ENCODE measurements at regions not wholly inside any gene's neighbourhood (a gene's known extent, or its start where the extent isn't known, plus 50 kb on each side); places are given as distances from the start of the nearest gene placed in this dataset.

GRCh38 chr2:53463806-53464726 is 303.5 kb upstream of the CHAC2 start:
- no peaks in the 10 kb centered on the region for H3K79me2 ChIP-seq (ENCODE audit: control insufficient read depth, insufficient read depth, low read length)
- dilution Hi-C loops (cut with MboI; ENCODE audit: extremely low pct_ligation_motif_present, low sequenced_read_pairs), result no loop called here
- H4K20me1 ChIP-seq (ENCODE audit: control insufficient read depth, extremely low read depth, insufficient read depth, low read length), result no peaks in the 10 kb centered on the region
- H3K27ac ChIP-seq (ENCODE audit: control insufficient read depth, insufficient read depth, low read length), result no peak overlapping the region
- no peak for TF ChIP-seq CTCF (optimal IDR thresholded peaks at IDR 0.05 in 1 of 3, IDR thresholded peaks at IDR 0.05 in 1 of 3, conservative IDR thresholded peaks at IDR 0.05 in 1 of 3; ENCODE audit: extremely low read depth in 1 of 3, insufficient read depth in 2 of 3, low read length in 3 of 3)
- TF ChIP-seq EZH2 (IDR thresholded peaks at IDR 0.05; ENCODE audit: low read length), result no peak
- H3K9me3 ChIP-seq (ENCODE audit: control insufficient read depth, low read depth, low read length), result no peaks in the 10 kb centered on the region
- no peak overlapping the region for H3K4me3 ChIP-seq (ENCODE audit: control insufficient read depth in 2 of 3, extremely low read depth in 1 of 3, insufficient read depth in 2 of 3, low read depth in 1 of 3, low read length in 3 of 3)
- H3K9ac ChIP-seq (ENCODE audit: control insufficient read depth, extremely low read depth, insufficient read depth, low read length), result no peak overlapping the region
- H2AFZ ChIP-seq (ENCODE audit: control insufficient read depth, low read length), result no peak overlapping the region
- no peaks in the 10 kb centered on the region for H3K9me1 ChIP-seq (ENCODE audit: control insufficient read depth, extremely low read depth, insufficient read depth, low read length)
- H3K36me3 ChIP-seq (ENCODE audit: control insufficient read depth in 2 of 2, extremely low read depth in 1 of 2, insufficient read depth in 2 of 2, low read length in 2 of 2), result no peaks in the 10 kb centered on the region
- no peak for FAIRE-seq
- no peak overlapping the region for H3K4me2 ChIP-seq (ENCODE audit: control insufficient read depth, extremely low read depth, insufficient read depth, low read depth, low read length)
- DNase-seq (ENCODE audit: low read depth, low spot score), result no peak
- H3K27me3 ChIP-seq (ENCODE audit: control insufficient read depth, extremely low read depth, insufficient read depth, low read length), result no peaks in the 10 kb centered on the region
- no peaks in the 10 kb centered on the region for H3K4me1 ChIP-seq (ENCODE audit: control insufficient read depth, extremely low read depth, insufficient read depth, low read length)

GRCh38 chr2:53460937-53461336 is 306.7 kb upstream of the CHAC2 start:
- no peaks in the 10 kb centered on the region for H3K4me1 ChIP-seq (ENCODE audit: control insufficient read depth, extremely low read depth, insufficient read depth, low read length)
- TF ChIP-seq CTCF (optimal IDR thresholded peaks at IDR 0.05 in 1 of 3, IDR thresholded peaks at IDR 0.05 in 1 of 3, conservative IDR thresholded peaks at IDR 0.05 in 1 of 3; ENCODE audit: extremely low read depth in 1 of 3, insufficient read depth in 2 of 3, low read length in 3 of 3) (no peak), EZH2 (IDR thresholded peaks at IDR 0.05; ENCODE audit: low read length) (no peak)
- FAIRE-seq (no peak), DNase-seq (ENCODE audit: low read depth, low spot score) (no peak)
- no peak overlapping the region for H3K4me3 ChIP-seq (ENCODE audit: control insufficient read depth in 2 of 3, extremely low read depth in 1 of 3, insufficient read depth in 2 of 3, low read depth in 1 of 3, low read length in 3 of 3)
- no peak overlapping the region for H3K4me2 ChIP-seq (ENCODE audit: control insufficient read depth, extremely low read depth, insufficient read depth, low read depth, low read length)
- no peak overlapping the region for H3K27ac ChIP-seq (ENCODE audit: control insufficient read depth, insufficient read depth, low read length)
- no peaks in the 10 kb centered on the region for H3K79me2 ChIP-seq (ENCODE audit: control insufficient read depth, insufficient read depth, low read length)
- no peak overlapping the region for H2AFZ ChIP-seq (ENCODE audit: control insufficient read depth, low read length)
- dilution Hi-C loops (cut with MboI; ENCODE audit: extremely low pct_ligation_motif_present, low sequenced_read_pairs), result no loop called here
- H3K9me1 ChIP-seq (ENCODE audit: control insufficient read depth, extremely low read depth, insufficient read depth, low read length), result no peaks in the 10 kb centered on the region
- no peaks in the 10 kb centered on the region for H3K36me3 ChIP-seq (ENCODE audit: control insufficient read depth in 2 of 2, extremely low read depth in 1 of 2, insufficient read depth in 2 of 2, low read length in 2 of 2)
- no peak overlapping the region for H3K9ac ChIP-seq (ENCODE audit: control insufficient read depth, extremely low read depth, insufficient read depth, low read length)
- no peaks in the 10 kb centered on the region for H4K20me1 ChIP-seq (ENCODE audit: control insufficient read depth, extremely low read depth, insufficient read depth, low read length)
- H3K27me3 ChIP-seq (ENCODE audit: control insufficient read depth, extremely low read depth, insufficient read depth, low read length), result no peaks in the 10 kb centered on the region
- H3K9me3 ChIP-seq (ENCODE audit: control insufficient read depth, low read depth, low read length), result no peaks in the 10 kb centered on the region
